Urinary bladder (tissue), 1 donor: ENCODE measurements at regions not wholly inside any gene's neighbourhood (a gene's known extent, or its start where the extent isn't known, plus 50 kb on each side); places are given as distances from the start of the nearest gene placed in this dataset. TPM values are rescaled to one million over a fixed set of nuclear protein-coding genes. Genes with fewer than 3 reads are reported as not detected.

ENCODE experiments used
- small RNA-seq: library from RNA; depleted of rRNA; stranded (forward); fragments of <200 nt; gene quantifications from one replicate; pipeline ENCODE3, GENCODE V24; 2014

Small RNA genes in the stretch of these regions (small RNA-seq; reads per million reads assigned to genes)
- gene RNU7-14P: not detected
